ENCODE measurements at regions not wholly inside any gene's neighbourhood (a gene's known extent, or its start where the extent isn't known, plus 50 kb on each side); places are given as distances from the start of the nearest gene placed in this dataset.

DNA sequence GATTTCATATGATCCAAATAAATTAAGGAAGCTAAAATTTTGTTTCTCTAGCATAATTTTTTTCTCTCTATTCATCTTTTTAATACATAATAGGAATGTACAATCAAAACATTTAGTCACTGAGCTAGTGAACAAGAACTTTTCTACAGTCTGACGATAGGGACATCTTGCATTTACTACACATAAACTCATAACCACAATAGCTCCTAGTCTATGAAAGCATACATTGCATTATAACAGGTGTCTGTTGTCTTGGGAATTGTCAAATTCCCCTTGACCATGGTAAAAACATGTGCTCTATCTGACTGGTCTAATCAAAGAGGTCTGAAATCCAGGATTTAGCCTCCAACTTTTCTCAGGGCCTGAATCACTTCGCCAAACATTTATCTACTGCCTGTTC is 144.8 kb downstream of the FAM124B start:
- in situ Hi-C loops (cut with HindIII; ENCODE audit: low pct_unique_long_range_greater_than_20kb, low sequenced_read_pairs): no loop called here
- TF ChIP-seq JUND (IDR thresholded peaks at IDR 0.05; ENCODE audit: low read depth): no peak
- no peak for DNase-seq (ENCODE audit: low read depth in 1 of 2, low spot score in 1 of 2)

DNA sequence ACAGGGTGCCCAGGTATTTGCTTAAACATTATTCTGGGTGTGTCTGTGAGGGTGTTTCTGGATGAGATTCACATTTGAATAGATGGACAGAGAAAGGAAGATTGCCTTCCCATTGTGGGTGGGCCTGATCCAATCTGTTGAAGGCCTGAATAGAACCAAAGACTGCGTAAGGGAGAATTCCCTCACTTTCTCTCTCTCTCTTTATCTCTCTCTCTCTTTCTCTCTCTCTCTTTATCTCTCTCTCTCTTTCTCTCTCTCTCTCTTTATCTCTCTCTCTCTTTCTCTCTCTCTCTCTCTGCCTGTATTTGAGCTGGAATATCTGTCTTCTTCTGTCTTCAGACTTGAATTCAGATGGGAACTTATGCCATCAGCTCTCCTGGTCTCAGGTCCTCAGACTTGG is 148.4 kb downstream of the FAM124B start:
- no peak for DNase-seq (ENCODE audit: low read depth in 1 of 2, low spot score in 1 of 2)
- in situ Hi-C loops (cut with HindIII; ENCODE audit: low pct_unique_long_range_greater_than_20kb, low sequenced_read_pairs): no loop called here
- TF ChIP-seq JUND (IDR thresholded peaks at IDR 0.05; ENCODE audit: low read depth): no peak

DNA sequence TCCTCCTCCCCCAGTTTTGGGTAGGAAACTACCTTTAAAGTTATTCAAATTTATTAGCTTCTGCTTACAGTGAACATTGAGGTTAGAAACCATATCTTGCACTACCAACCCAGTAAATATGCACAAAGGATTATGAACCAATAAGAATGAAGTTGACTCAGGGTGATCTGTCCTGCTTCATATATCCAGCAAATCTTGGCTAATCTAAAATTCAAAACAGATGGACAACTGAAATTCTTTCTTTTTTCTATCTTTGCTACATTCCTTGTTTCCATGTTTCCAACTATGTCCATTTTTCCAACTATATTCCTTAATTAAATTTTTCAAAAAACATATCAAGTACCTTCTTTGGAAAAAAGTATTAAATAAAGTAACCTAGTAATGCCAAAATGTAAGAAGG is 149.3 kb downstream of the FAM124B start:
- no peak for TF ChIP-seq JUND (IDR thresholded peaks at IDR 0.05; ENCODE audit: low read depth)
- no peak for DNase-seq (ENCODE audit: low read depth in 1 of 2, low spot score in 1 of 2)
- in situ Hi-C loops (cut with HindIII; ENCODE audit: low pct_unique_long_range_greater_than_20kb, low sequenced_read_pairs): no loop called here

DNA sequence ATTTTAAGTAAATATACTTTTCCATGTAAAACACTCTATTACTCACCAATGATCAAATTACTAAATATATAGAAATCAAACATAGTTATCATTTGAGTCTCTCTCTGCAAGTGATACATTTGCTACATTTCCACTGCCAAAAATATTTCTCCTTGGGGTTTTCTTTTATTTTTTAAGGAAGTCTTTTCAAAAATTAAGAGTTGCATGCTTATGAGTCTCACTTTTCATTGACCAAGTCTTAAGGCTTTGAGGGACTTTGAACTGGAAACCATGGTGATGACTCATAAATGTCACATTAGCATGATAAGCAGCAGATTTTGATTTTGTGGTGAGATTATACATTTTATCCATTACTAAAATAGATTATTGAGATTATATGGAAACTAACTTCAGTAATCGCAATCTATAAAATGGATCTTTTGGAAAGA is 152.9 kb downstream of the FAM124B start:
- in situ Hi-C loops (cut with HindIII; ENCODE audit: low pct_unique_long_range_greater_than_20kb, low sequenced_read_pairs): no loop called here
- DNase-seq (ENCODE audit: low read depth in 1 of 2, low spot score in 1 of 2): no peak
- no peak for TF ChIP-seq JUND (IDR thresholded peaks at IDR 0.05; ENCODE audit: low read depth)

DNA sequence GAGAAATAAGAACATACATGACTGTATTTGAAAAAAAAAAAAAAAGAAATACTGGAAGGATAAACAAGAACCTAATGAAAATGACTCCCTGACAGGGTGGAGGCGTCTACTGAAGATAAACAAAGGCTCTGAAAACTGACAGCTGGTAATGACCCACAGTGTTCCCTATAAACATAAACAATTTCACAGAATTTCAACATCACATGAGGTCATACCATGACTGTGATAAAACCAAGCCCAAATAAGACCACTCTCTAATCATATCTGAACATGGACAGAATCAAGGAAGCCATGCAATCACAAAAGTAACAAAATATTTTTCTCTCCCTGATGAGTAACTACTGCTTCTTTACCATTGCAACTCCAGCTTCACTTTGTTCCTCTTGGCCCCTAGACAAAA is 159.3 kb downstream of the FAM124B start:
- in situ Hi-C loops (cut with HindIII; ENCODE audit: low pct_unique_long_range_greater_than_20kb, low sequenced_read_pairs): no loop called here
- DNase-seq (ENCODE audit: low read depth in 1 of 2, low spot score in 1 of 2): no peak
- TF ChIP-seq JUND (IDR thresholded peaks at IDR 0.05; ENCODE audit: low read depth): no peak

DNA sequence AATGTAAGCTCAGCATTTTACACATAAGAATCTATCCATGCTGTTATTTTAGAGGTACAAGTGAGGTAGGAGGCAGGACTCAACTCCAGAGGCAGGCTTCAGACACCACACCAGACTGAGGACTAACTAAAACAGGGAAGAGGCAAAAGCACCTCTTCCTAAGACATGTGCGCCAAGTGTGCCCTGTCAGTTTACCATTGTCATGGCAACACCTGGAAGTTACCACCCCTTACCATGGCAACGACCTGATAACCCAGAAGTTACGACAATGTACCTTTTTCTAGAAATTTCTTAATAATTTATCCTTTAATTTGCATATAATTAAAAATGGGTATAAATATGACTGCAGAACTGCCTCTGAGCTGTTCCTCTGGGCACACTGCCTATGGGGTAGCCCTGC is 160.1 kb downstream of the FAM124B start:
- TF ChIP-seq JUND (IDR thresholded peaks at IDR 0.05; ENCODE audit: low read depth): no peak
- DNase-seq (ENCODE audit: low read depth in 1 of 2, low spot score in 1 of 2): no peak
- in situ Hi-C loops (cut with HindIII; ENCODE audit: low pct_unique_long_range_greater_than_20kb, low sequenced_read_pairs): no loop called here

DNA sequence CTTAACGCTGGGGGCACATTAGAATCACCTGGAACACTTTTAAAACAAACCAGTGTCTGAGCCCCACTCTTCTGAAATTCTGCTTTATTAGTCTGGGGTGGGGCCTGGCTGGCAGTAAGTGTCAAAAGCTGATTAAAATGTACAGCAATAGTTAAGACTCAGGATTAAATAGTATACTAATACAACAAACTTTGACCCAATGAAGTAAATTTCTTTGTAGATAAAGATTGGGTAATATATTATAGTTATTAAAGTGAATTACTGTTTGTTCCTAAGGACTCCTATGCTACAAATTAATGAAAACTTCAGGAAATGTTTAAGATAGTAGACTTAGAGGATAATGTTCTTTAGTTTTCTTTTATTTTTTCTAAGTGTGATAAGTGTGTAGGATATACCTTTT is 160.9 kb downstream of the FAM124B start:
- no peak for TF ChIP-seq JUND (IDR thresholded peaks at IDR 0.05; ENCODE audit: low read depth)
- in situ Hi-C loops (cut with HindIII; ENCODE audit: low pct_unique_long_range_greater_than_20kb, low sequenced_read_pairs): no loop called here
- DNase-seq (ENCODE audit: low read depth in 1 of 2, low spot score in 1 of 2): no peak

DNA sequence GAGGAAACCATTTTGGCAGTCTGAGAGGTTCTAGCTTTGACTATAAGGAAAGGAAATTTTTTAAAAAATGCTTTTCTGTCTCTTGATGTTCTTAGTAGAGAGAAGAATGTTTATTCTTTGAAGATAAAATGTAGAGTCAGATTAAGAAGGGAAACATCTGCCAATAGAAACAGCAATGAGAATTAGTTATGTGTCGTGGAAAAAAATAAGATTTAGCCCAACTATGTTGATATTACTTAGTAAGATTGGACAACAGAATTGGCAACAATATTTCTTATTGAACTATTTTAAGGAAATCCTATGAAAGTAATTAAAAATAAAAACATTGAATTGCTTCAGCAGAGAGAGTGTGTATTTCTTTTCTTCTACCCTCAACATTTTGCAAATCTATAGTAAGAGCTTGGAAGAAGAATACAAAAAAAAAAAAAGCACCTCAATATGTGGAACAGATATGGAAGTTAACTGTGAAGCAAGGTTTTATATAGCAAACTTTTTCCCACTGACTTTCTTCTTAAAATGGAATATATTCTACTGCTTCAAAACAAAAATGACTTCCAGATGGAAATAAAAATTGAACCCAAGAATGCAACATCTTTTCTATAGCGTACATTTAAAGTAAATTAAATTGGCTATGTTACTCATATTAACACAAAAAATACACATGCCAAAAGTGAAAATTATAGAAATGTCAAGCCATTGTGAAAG is 177.9 kb downstream of the FAM124B start:
- TF ChIP-seq JUND (IDR thresholded peaks at IDR 0.05; ENCODE audit: low read depth): no peak
- no peak for DNase-seq (ENCODE audit: low read depth in 1 of 2, low spot score in 1 of 2)
- in situ Hi-C loops (cut with HindIII; ENCODE audit: low pct_unique_long_range_greater_than_20kb, low sequenced_read_pairs): no loop called here

DNA sequence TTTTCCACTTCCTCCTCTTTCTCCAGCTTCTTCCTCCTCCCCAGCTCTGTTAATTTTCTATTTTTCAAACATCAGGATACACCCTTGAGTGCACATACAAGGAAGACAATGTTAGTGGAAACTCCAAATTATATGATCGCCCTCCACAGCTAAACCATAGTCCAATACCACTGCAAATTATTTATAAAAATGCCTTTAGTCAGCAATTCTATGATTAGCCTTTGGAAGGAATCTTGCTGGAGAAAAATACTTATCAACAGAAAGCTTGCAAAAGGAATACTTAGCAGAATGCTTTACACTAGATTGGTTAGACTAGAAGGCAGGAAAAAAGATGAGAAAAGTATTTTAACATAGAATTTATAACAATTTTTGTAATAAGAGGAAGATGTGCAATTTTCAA is 178.9 kb downstream of the FAM124B start:
- no peak for DNase-seq (ENCODE audit: low read depth in 1 of 2, low spot score in 1 of 2)
- in situ Hi-C loops (cut with HindIII; ENCODE audit: low pct_unique_long_range_greater_than_20kb, low sequenced_read_pairs): no loop called here

DNA sequence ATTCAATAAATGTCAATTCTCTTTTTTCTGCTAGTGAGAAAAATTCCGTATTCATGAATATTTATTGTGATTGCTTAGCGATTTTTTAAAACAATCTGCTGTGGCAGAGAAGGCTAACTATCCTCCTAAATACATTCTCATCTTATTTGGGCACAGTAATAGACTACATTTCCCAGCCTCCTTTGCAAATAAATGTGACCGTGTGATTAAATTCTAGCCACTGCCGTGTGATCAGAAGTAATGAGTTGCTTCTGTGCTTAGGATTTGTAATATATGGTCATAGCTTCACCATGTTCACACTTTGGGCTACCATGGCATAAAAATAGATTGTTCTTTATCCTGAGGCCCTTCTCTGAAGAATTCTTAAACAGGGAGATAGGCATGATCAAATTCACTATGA is 179.6 kb downstream of the FAM124B start:
- TF ChIP-seq JUND (IDR thresholded peaks at IDR 0.05; ENCODE audit: low read depth): no peak
- peak in 1 of 2 experiments; percentile 10 for DNase-seq (ENCODE audit: low read depth in 1 of 2, low spot score in 1 of 2)
- in situ Hi-C loops (cut with HindIII; ENCODE audit: low pct_unique_long_range_greater_than_20kb, low sequenced_read_pairs): no loop called here

More for the DNA sequence above, 178.9 kb downstream of the FAM124B start:
- no peak for TF ChIP-seq JUND (IDR thresholded peaks at IDR 0.05; ENCODE audit: low read depth)

DNA sequence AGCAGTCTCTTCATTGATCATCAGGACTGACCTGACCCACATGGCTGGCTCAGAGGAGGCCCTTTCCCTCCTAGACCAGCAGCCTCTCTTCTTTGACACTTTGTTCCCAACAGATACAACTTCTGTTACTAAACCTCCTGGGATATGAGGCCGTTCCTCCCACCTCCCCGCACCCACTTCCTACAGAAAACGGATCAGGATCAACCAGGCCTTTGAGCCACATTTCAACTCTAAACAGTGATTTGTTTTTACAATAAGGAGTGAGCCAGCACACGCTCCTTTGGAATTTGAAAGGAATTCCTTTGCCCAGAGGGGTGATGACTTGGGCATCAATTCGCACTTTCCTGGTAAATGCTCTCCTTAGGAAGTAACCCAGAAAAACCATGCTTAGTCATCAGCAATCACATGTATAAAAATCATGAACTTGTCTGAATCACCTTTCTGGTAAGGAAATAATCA is 180.4 kb downstream of the FAM124B start:
- in situ Hi-C loops (cut with HindIII; ENCODE audit: low pct_unique_long_range_greater_than_20kb, low sequenced_read_pairs): no loop called here
- TF ChIP-seq JUND (IDR thresholded peaks at IDR 0.05; ENCODE audit: low read depth): no peak
- peak; percentile 10 to 51 for DNase-seq (ENCODE audit: low read depth in 1 of 2, low spot score in 1 of 2)

DNA sequence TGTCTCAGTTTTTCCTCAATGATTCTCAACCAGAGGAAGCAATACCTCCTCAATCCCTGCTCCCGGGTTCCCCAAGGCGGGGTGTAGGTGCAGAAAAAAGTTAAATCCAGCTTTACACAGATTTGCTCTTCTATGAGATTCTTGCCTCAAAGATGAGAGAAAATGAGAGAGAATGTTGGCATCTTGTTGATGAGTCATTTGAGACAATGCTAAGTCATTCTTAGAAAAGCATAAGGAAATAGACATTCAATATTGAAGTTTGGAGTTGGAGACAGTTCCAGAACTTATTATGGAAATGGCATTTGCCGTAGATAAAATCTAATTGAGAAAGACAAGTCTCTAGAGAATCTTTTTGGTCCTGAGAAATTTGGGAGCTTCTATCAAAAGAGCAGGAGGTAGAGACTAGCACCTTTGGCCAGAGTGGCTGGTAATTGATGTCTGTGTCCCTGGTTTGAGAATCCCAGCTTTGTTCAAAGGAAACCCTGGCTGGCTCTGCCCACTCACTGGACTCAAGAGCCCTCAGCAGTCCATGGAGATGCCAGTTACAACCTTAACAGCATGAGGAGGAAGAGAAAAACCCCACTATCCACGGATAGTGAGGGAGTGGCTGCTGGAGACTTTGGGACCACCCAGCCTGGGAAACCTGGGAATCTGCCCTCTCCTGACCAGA is 181.2 kb downstream of the FAM124B start:
- no peak for DNase-seq (ENCODE audit: low read depth in 1 of 2, low spot score in 1 of 2)
- in situ Hi-C loops (cut with HindIII; ENCODE audit: low pct_unique_long_range_greater_than_20kb, low sequenced_read_pairs): no loop called here
- TF ChIP-seq JUND (IDR thresholded peaks at IDR 0.05; ENCODE audit: low read depth): no peak

DNA sequence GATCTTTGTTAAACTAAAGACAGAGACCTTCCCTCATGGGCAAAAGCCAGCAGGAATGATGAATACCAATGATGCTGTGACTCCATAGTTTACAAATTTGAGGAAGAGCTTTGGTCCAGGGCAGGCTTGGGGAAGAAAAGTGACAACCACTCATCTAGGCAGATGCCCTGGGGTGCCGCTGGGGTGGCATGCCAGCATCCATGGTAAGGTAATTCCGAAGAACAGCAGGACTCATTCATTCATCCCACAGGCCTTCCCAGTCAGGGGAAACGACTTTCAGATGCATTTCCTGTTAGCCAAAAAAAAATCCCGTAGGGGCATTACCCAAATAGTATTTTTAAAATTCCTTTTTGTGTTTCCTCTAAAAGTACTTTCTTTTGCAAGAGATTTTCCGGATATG is 180.7 kb upstream of the SERPINE2 start:
- no peak for TF ChIP-seq JUND (IDR thresholded peaks at IDR 0.05; ENCODE audit: low read depth)
- no peak for DNase-seq (ENCODE audit: low read depth in 1 of 2, low spot score in 1 of 2)
- in situ Hi-C loops (cut with HindIII; ENCODE audit: low pct_unique_long_range_greater_than_20kb, low sequenced_read_pairs): no loop called here

Measured in T47D (cell line).